ENCODE measurements at regions not wholly inside any gene's neighbourhood (a gene's known extent, or its start where the extent isn't known, plus 50 kb on each side); places are given as distances from the start of the nearest gene placed in this dataset.

DNA sequence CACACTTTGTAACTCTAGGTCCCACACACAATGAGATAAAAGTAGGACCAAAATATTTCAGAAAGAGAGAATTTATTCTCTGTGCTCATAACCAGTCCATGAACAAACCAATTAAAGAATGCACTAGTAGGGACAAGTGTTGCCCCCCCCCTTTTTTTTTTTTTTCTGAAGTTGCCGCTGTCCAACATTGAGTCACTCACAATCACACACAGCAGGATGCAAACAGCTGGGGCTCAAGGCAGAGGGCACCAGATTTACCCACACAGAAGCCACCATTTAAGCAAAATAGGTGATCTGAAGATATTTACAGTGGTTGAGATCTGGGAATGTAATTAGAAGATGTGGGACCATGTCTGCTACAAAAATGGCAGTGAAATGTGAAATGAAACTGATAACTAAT lies 850.9 kb upstream of the SLIT2 start:
- TF ChIP-seq, protein P1, sequence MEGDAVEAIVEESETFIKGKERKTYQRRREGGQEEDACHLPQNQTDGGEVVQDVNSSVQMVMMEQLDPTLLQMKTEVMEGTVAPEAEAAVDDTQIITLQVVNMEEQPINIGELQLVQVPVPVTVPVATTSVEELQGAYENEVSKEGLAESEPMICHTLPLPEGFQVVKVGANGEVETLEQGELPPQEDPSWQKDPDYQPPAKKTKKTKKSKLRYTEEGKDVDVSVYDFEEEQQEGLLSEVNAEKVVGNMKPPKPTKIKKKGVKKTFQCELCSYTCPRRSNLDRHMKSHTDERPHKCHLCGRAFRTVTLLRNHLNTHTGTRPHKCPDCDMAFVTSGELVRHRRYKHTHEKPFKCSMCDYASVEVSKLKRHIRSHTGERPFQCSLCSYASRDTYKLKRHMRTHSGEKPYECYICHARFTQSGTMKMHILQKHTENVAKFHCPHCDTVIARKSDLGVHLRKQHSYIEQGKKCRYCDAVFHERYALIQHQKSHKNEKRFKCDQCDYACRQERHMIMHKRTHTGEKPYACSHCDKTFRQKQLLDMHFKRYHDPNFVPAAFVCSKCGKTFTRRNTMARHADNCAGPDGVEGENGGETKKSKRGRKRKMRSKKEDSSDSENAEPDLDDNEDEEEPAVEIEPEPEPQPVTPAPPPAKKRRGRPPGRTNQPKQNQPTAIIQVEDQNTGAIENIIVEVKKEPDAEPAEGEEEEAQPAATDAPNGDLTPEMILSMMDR (IDR thresholded peaks at IDR 0.05), result no peak
- TF ChIP-seq POLR2A (IDR thresholded peaks at IDR 0.05), result no peak

All from adrenal gland (tissue), 5 donors.